IMR-90 (cell line): ENCODE measurements at regions not wholly inside any gene's neighbourhood (a gene's known extent, or its start where the extent isn't known, plus 50 kb on each side); places are given as distances from the start of the nearest gene placed in this dataset.

ENCODE experiments used
- ATAC-seq: fragments of 200-7000 bp; cut with Tn5 transposase; 2 replicates; pipeline ENCODE4 v1.9.1; 2020; ENCODE audit warnings: low read depth, mild to moderate bottlenecking, moderate library complexity
- BruUV-seq: library from RNA; stranded (reverse); fragments of 400-500 nt; replicated peaks from 2 replicates; lab custom pipeline; 2021; lab: Mats Ljungman, UMichigan
- CTCF ChIA-PET: fragments of 300-600 bp; formaldehyde crosslinking; extraction: SDS; loops from one replicate; lab custom pipeline; 2021; ENCODE audit warnings: antibody characterized with exemption; lab: Yijun Ruan, JAX
- POLR2A ChIA-PET: fragments of 300-600 bp; sonication (Branson Sonifier 250); formaldehyde crosslinking; loops from one replicate; lab custom pipeline; 2022; ENCODE audit warnings: antibody characterized with exemption; ENCODE audit not compliant: unreplicated experiment; lab: Charles Lee
- DNase-seq: peaks from one replicate; pipeline ENCODE4 v3.0.0; 2013
- H2AFZ ChIP-seq: replicated peaks from 2 replicates; pipeline ENCODE3; 2013; ENCODE audit warnings: low read length, mild to moderate bottlenecking; ENCODE audit not compliant: poor library complexity
- H2AK5ac ChIP-seq: 2 replicates; pipeline ENCODE4 v1.6.1; 2013; ENCODE audit warnings: low read depth, low read length, inconsistent platforms
- H2AK9ac ChIP-seq: replicated peaks from 2 replicates; pipeline ENCODE3; 2013; ENCODE audit warnings: mild to moderate bottlenecking, low read depth, low read length, moderate library complexity; ENCODE audit not compliant: poor library complexity
- H2BK120ac ChIP-seq: 2 replicates; pipeline ENCODE4 v1.6.1; 2013; ENCODE audit warnings: low read depth, low read length, inconsistent platforms
- H2BK15ac ChIP-seq: 3 replicates; pipeline ENCODE4 v1.6.1; 2013; ENCODE audit warnings: low read depth, low read length, inconsistent platforms
- H2BK20ac ChIP-seq: 2 replicates; pipeline ENCODE4 v1.6.1; 2013; ENCODE audit warnings: low read depth, mild to moderate bottlenecking, inconsistent platforms, low read length, moderate library complexity
- H2BK5ac ChIP-seq: 2 replicates; pipeline ENCODE4 v1.6.1; 2013; ENCODE audit warnings: mild to moderate bottlenecking, low read depth, low read length, inconsistent platforms; ENCODE audit not compliant: poor library complexity, severe bottlenecking
- H3K14ac ChIP-seq: replicated peaks from 2 replicates; pipeline ENCODE4 v1.6.1; 2013; ENCODE audit warnings: low read depth, low read length, inconsistent platforms
- H3K18ac ChIP-seq: 2 replicates; pipeline ENCODE4 v1.6.1; 2013; ENCODE audit warnings: low read depth, low read length, control low read depth
- H3K23ac ChIP-seq: 2 replicates; pipeline ENCODE4 v1.6.1; 2013; ENCODE audit warnings: low read depth, low read length, inconsistent platforms
- H3K27ac ChIP-seq: 2 replicates; pipeline ENCODE4 v1.5.1; 2013; ENCODE audit warnings: mild to moderate bottlenecking, control low read depth, low read length; ENCODE audit not compliant: insufficient read depth
- H3K27me3 ChIP-seq: 2 replicates; pipeline ENCODE4 v1.6.1; 2013; ENCODE audit warnings: low read length; ENCODE audit not compliant: control insufficient read depth, insufficient read depth
- H3K36me3 ChIP-seq: 2 replicates; pipeline ENCODE4 v1.6.1; 2013; ENCODE audit warnings: low read length, mixed read lengths; ENCODE audit not compliant: control insufficient read depth, insufficient read depth
- H3K4ac ChIP-seq: 2 replicates; pipeline ENCODE4 v1.6.1; 2013; ENCODE audit warnings: low read depth, low read length, inconsistent platforms
- H3K4me1 ChIP-seq: 2 replicates; pipeline ENCODE4 v1.6.1; 2013; ENCODE audit warnings: low read length, mixed read lengths; ENCODE audit not compliant: control insufficient read depth, insufficient read depth
- H3K4me2 ChIP-seq: 2 replicates; pipeline ENCODE4 v1.6.1; 2013; ENCODE audit warnings: low read depth, mild to moderate bottlenecking, control low read depth, low read length, moderate library complexity
- H3K4me3 ChIP-seq: 2 replicates; pipeline ENCODE4 v1.5.1; 2013; ENCODE audit warnings: low read depth, mild to moderate bottlenecking, control low read depth, low read length, moderate library complexity; ENCODE audit not compliant: insufficient read depth
- H3K56ac ChIP-seq: 2 replicates; pipeline ENCODE4 v1.6.1; 2013; ENCODE audit warnings: low read length, inconsistent platforms; ENCODE audit not compliant: insufficient read depth; ENCODE audit errors: extremely low read depth
- H3K79me1 ChIP-seq, 2 experiments: 2 replicates each; pipeline ENCODE4 v1.6.1; 2013; ENCODE audit warnings: low read length in 2 of 2, inconsistent platforms in 1 of 2, low read depth in 1 of 2
- H3K9ac ChIP-seq: 2 replicates; pipeline ENCODE4 v1.6.1; 2013; ENCODE audit warnings: low read depth, low read length, control low read depth
- H3K9me1 ChIP-seq: 2 replicates; pipeline ENCODE4 v1.6.1; 2013; ENCODE audit warnings: low read length, inconsistent platforms; ENCODE audit not compliant: insufficient read depth
- H3K9me3 ChIP-seq: 2 replicates; pipeline ENCODE4 v1.6.1; 2013; ENCODE audit warnings: low read length; ENCODE audit not compliant: control insufficient read depth, insufficient read depth
- H4K20me1 ChIP-seq: 2 replicates; pipeline ENCODE4 v1.6.1; 2013; ENCODE audit warnings: low read length, inconsistent platforms; ENCODE audit not compliant: insufficient read depth
- H4K5ac ChIP-seq: 2 replicates; pipeline ENCODE4 v1.6.1; 2013; ENCODE audit warnings: mild to moderate bottlenecking, low read depth, low read length, control low read depth
- H4K8ac ChIP-seq, 2 experiments: 2 replicates each; pipeline ENCODE4 v1.6.1; 2013; ENCODE audit warnings: low read depth in 2 of 2, low read length in 2 of 2, control low read depth in 1 of 2, inconsistent platforms in 1 of 2
- H4K91ac ChIP-seq: 2 replicates; pipeline ENCODE4 v1.6.1; 2013; ENCODE audit warnings: low read depth, low read length, inconsistent platforms; ENCODE audit not compliant: insufficient read depth
- BHLHE40 ChIP-seq: fragments of 150-350 bp; IDR thresholded peaks from 2 replicates; pipeline ENCODE4 v1.6.1; 2016; ENCODE audit warnings: mild to moderate bottlenecking, low read depth, low read length
- CEBPB ChIP-seq: IDR thresholded peaks from 2 replicates; pipeline ENCODE4 v1.6.1; 2012; ENCODE audit warnings: low read depth, low read length, improper control_type of control experiment
- CHD1 ChIP-seq: IDR thresholded peaks from 2 replicates; pipeline ENCODE4 v1.6.1; 2012; ENCODE audit warnings: low read depth, low read length, improper control_type of control experiment
- FOS ChIP-seq: fragments of 150-350 bp; IDR thresholded peaks from 2 replicates; pipeline ENCODE4 v1.6.1; 2016; ENCODE audit warnings: low read depth, low read length
- MXI1 ChIP-seq: IDR thresholded peaks from 2 replicates; pipeline ENCODE4 v1.6.1; 2012; ENCODE audit warnings: low read depth, mild to moderate bottlenecking, low read length, moderate library complexity, borderline replicate concordance
- NFE2L2 ChIP-seq: fragments of 150-350 bp; IDR thresholded peaks from 2 replicates; pipeline ENCODE4 v1.6.1; 2016; ENCODE audit warnings: low read depth, mild to moderate bottlenecking, low read length
- POLR2A ChIP-seq: IDR thresholded peaks from 2 replicates; pipeline ENCODE4 v1.6.1; 2012; ENCODE audit warnings: mild to moderate bottlenecking, low read depth, low read length
- RCOR1 ChIP-seq: IDR thresholded peaks from 2 replicates; pipeline ENCODE4 v1.6.1; 2012; ENCODE audit warnings: mild to moderate bottlenecking, low read length, improper control_type of control experiment; ENCODE audit not compliant: insufficient replicate concordance
- WGBS, 2 experiments: methylation state at CpG; one replicate each; pipeline versions ENCODE4 v1.1.5 to v1.1.7; 2013; ENCODE audit warnings: missing lambda C conversion rate in 2 of 2; ENCODE audit not compliant: insufficient read length in 1 of 2; ENCODE audit errors: extremely low coverage in 2 of 2; 5-methylcytosine and 5-hydroxymethylcytosine counted together
- dilution Hi-C: fragments of 300-500 bp; cut with HindIII; formaldehyde crosslinking; loops from one replicate; pipeline ENCODE4 v1.14.3; 2018; ENCODE audit warnings: low sequenced_read_pairs; ENCODE audit not compliant: unreplicated experiment
- in situ Hi-C: fragments of 300-500 bp; cut with MboI; formaldehyde crosslinking; loops from 3 replicates; pipeline ENCODE4 v1.14.3; 2019; ENCODE audit warnings: low sequenced_read_pairs, inconsistent platforms, mixed read lengths
- intact Hi-C: fragments of 100-400 bp; cut with micrococcal nuclease; formaldehyde crosslinking; loops from 2 replicates; pipeline ENCODE4 v1.10.0; 2022
- TF ChIP-seq, protein P1 (sequence below): fragments of 150-350 bp; IDR thresholded peaks from 2 replicates; pipeline ENCODE4 v1.6.1; 2016; ENCODE audit warnings: low read depth, mild to moderate bottlenecking, low read length, moderate library complexity, borderline replicate concordance
- TF ChIP-seq, protein P2 (sequence below): conservative IDR thresholded peaks from 2 replicates; pipeline ENCODE4 v1.5.1; 2012; ENCODE audit warnings: mild to moderate bottlenecking, low read depth, low read length, improper control_type of control experiment
- TF ChIP-seq, protein P3 (sequence below): fragments of 150-350 bp; IDR thresholded peaks from 2 replicates; pipeline ENCODE4 v1.6.1; 2017; ENCODE audit warnings: mild to moderate bottlenecking, antibody characterized with exemption, low read length, low read depth

- intact Hi-C loops: no loop called here
- no peak overlapping the region for H2BK20ac ChIP-seq
- H4K91ac ChIP-seq: no peak overlapping the region
- no peaks in the 10 kb centered on the region for H3K4me1 ChIP-seq
- H3K9me1 ChIP-seq: no peaks in the 10 kb centered on the region
- no peak overlapping the region for H3K23ac ChIP-seq
- no peaks in the 10 kb centered on the region for H3K36me3 ChIP-seq
- no peak overlapping the region for H2BK15ac ChIP-seq
- H3K79me1 ChIP-seq: no peaks in the 10 kb centered on the region
- ChIA-PET CTCF (no interaction called here), POLR2A (no interaction called here)
- H4K5ac ChIP-seq: no peak overlapping the region
- no peak overlapping the region for H3K4me3 ChIP-seq
- H3K9me3 ChIP-seq: no peaks in the 10 kb centered on the region
- H3K14ac ChIP-seq: no peak overlapping the region
- no peaks in the 10 kb centered on the region for H3K27me3 ChIP-seq
- no peak overlapping the region for H3K4me2 ChIP-seq
- no peak overlapping the region for H3K56ac ChIP-seq
- in situ Hi-C loops: no loop called here
- DNase-seq: no peak
- H3K18ac ChIP-seq: no peak overlapping the region
- no TSS peak for BruUV-seq
- TF ChIP-seq BHLHE40: no peak
- no peak for TF ChIP-seq RCOR1
- TF ChIP-seq CEBPB: no peak
- TF ChIP-seq, protein P1, sequence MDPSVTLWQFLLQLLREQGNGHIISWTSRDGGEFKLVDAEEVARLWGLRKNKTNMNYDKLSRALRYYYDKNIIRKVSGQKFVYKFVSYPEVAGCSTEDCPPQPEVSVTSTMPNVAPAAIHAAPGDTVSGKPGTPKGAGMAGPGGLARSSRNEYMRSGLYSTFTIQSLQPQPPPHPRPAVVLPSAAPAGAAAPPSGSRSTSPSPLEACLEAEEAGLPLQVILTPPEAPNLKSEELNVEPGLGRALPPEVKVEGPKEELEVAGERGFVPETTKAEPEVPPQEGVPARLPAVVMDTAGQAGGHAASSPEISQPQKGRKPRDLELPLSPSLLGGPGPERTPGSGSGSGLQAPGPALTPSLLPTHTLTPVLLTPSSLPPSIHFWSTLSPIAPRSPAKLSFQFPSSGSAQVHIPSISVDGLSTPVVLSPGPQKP: no peak
- no peak for TF ChIP-seq FOS
- no peak for TF ChIP-seq MXI1
- TF ChIP-seq POLR2A: no peak
- TF ChIP-seq, protein P2, sequence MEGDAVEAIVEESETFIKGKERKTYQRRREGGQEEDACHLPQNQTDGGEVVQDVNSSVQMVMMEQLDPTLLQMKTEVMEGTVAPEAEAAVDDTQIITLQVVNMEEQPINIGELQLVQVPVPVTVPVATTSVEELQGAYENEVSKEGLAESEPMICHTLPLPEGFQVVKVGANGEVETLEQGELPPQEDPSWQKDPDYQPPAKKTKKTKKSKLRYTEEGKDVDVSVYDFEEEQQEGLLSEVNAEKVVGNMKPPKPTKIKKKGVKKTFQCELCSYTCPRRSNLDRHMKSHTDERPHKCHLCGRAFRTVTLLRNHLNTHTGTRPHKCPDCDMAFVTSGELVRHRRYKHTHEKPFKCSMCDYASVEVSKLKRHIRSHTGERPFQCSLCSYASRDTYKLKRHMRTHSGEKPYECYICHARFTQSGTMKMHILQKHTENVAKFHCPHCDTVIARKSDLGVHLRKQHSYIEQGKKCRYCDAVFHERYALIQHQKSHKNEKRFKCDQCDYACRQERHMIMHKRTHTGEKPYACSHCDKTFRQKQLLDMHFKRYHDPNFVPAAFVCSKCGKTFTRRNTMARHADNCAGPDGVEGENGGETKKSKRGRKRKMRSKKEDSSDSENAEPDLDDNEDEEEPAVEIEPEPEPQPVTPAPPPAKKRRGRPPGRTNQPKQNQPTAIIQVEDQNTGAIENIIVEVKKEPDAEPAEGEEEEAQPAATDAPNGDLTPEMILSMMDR: no peak
- TF ChIP-seq, protein P3, sequence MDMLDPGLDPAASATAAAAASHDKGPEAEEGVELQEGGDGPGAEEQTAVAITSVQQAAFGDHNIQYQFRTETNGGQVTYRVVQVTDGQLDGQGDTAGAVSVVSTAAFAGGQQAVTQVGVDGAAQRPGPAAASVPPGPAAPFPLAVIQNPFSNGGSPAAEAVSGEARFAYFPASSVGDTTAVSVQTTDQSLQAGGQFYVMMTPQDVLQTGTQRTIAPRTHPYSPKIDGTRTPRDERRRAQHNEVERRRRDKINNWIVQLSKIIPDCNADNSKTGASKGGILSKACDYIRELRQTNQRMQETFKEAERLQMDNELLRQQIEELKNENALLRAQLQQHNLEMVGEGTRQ: no peak
- no peak for TF ChIP-seq NFE2L2
- no peak for TF ChIP-seq CHD1
- no peak overlapping the region for H3K9ac ChIP-seq
- no peak overlapping the region for H2AK5ac ChIP-seq
- H3K27ac ChIP-seq: no peak overlapping the region
- no peak overlapping the region for H2BK5ac ChIP-seq
- H2AFZ ChIP-seq: no peak overlapping the region
- no CpG with 5 or more reads among the region's 2 CpGs for WGBS, 2 experiments
- H4K8ac ChIP-seq: no peak overlapping the region
- H3K4ac ChIP-seq: no peak overlapping the region
- H2AK9ac ChIP-seq: no peak overlapping the region
- no peak overlapping the region for H2BK120ac ChIP-seq
- no peak for ATAC-seq
- H4K20me1 ChIP-seq: no peaks in the 10 kb centered on the region
- dilution Hi-C loops: no loop called here
Observed at GRCh38 chr11:37727371-37727770, 1129.3 kb upstream of the RAG2 start.
